ENCODE measurements at regions not wholly inside any gene's neighbourhood (a gene's known extent, or its start where the extent isn't known, plus 50 kb on each side); places are given as distances from the start of the nearest gene placed in this dataset.

- H3K36me3 ChIP-seq (replicated peaks; ENCODE audit: insufficient read depth, low read depth), result no peaks in the 10 kb centered on the region
- no peak overlapping the region for H3K4me3 ChIP-seq
- H3K9me2 ChIP-seq (replicated peaks; ENCODE audit: insufficient read depth), result no peaks in the 10 kb centered on the region
- TF ChIP-seq CTCF (IDR thresholded peaks at IDR 0.05; ENCODE audit: poor library complexity) (no peak), EZH2 (IDR thresholded peaks at IDR 0.05; ENCODE audit: borderline replicate concordance) (no peak), EZH2phosphoT487 (IDR thresholded peaks at IDR 0.05; ENCODE audit: low read depth, severe bottlenecking, unreplicated experiment) (no peak)
- no peaks in the 10 kb centered on the region for H4K20me1 ChIP-seq (ENCODE audit: insufficient read depth, poor library complexity, severe bottlenecking)
- no peak for DNase-seq (ENCODE audit: low spot score)
- no peaks in the 10 kb centered on the region for H3K4me1 ChIP-seq (ENCODE audit: insufficient read depth)
- no peak overlapping the region for H3K4me2 ChIP-seq
- no peak overlapping the region for H2AFZ ChIP-seq
- H3K27me3 ChIP-seq, result no peaks in the 10 kb centered on the region
- 91% methylated on average over 6 of the region's 6 CpGs for WGBS (ENCODE audit: low lambda C conversion rate, missing lambda C conversion rate)
- H3K79me2 ChIP-seq, result no peaks in the 10 kb centered on the region
- H3K27ac ChIP-seq, result no peak overlapping the region
- peaks cover 10% of the 10 kb centered on the region for H3K9me3 ChIP-seq (ENCODE audit: low read depth)
These were observed 50.4 kb upstream of the RNF32 start for GRCh38 chr7:156590212-156590611.

- TF ChIP-seq CTCF (IDR thresholded peaks at IDR 0.05; ENCODE audit: poor library complexity) (no peak), EZH2 (IDR thresholded peaks at IDR 0.05; ENCODE audit: borderline replicate concordance) (no peak), EZH2phosphoT487 (IDR thresholded peaks at IDR 0.05; ENCODE audit: low read depth, severe bottlenecking, unreplicated experiment) (no peak)
- WGBS (ENCODE audit: low lambda C conversion rate, missing lambda C conversion rate), result 91% methylated on average over 2 of the region's 2 CpGs
- no peaks in the 10 kb centered on the region for H3K4me1 ChIP-seq (ENCODE audit: insufficient read depth)
- no peak overlapping the region for H3K4me3 ChIP-seq
- H2AFZ ChIP-seq, result no peak overlapping the region
- no peaks in the 10 kb centered on the region for H3K9me2 ChIP-seq (replicated peaks; ENCODE audit: insufficient read depth)
- no peaks in the 10 kb centered on the region for H3K79me2 ChIP-seq
- no peak for DNase-seq (ENCODE audit: low spot score)
- H3K9me3 ChIP-seq (ENCODE audit: low read depth), result peaks cover 10% of the 10 kb centered on the region
- no peaks in the 10 kb centered on the region for H4K20me1 ChIP-seq (ENCODE audit: insufficient read depth, poor library complexity, severe bottlenecking)
- H3K4me2 ChIP-seq, result no peak overlapping the region
- no peak overlapping the region for H3K27ac ChIP-seq
- no peaks in the 10 kb centered on the region for H3K36me3 ChIP-seq (replicated peaks; ENCODE audit: insufficient read depth, low read depth)
- no peaks in the 10 kb centered on the region for H3K27me3 ChIP-seq
These were observed 50.8 kb upstream of the RNF32 start for GRCh38 chr7:156589808-156590207.

DNA sequence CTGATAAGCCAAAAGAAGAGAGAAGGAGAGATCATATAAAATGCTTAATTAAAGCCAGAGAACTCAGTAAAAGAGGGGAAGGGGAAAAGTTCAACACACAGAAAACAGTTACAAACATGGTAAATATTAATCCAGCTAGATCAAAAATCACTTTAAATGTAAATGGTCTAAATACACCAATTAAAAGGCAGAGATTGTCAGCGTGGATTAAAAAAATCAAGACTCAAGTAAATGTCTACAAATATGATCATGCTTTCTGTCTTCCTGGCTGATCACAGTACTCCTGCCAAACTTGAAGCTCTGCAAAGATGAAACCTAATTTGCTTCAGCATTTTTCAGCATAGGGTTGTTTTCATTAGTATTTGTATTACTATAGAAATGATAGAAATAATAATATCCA, 54.6 kb upstream of the RNF32 start:
- Histone ChIP-seq H3K4me1 (ENCODE audit: insufficient read depth) (no peaks in the 10 kb centered on the region), H4K20me1 (ENCODE audit: insufficient read depth, poor library complexity, severe bottlenecking) (no peaks in the 10 kb centered on the region), H3K9me3 (ENCODE audit: low read depth) (peaks cover 10% of the 10 kb centered on the region), H3K27me3 (no peaks in the 10 kb centered on the region), H2AFZ (no peak overlapping the region), H3K4me2 (no peak overlapping the region), H3K36me3 (replicated peaks; ENCODE audit: insufficient read depth, low read depth) (no peaks in the 10 kb centered on the region), H3K9me2 (replicated peaks; ENCODE audit: insufficient read depth) (no peaks in the 10 kb centered on the region), H3K27ac (no peak overlapping the region), H3K79me2 (no peaks in the 10 kb centered on the region), H3K4me3 (no peak overlapping the region)
- TF ChIP-seq EZH2 (IDR thresholded peaks at IDR 0.05; ENCODE audit: borderline replicate concordance) (no peak), EZH2phosphoT487 (IDR thresholded peaks at IDR 0.05; ENCODE audit: low read depth, severe bottlenecking, unreplicated experiment) (no peak), CTCF (IDR thresholded peaks at IDR 0.05; ENCODE audit: poor library complexity) (no peak)
- WGBS (ENCODE audit: low lambda C conversion rate, missing lambda C conversion rate), result 90% methylated on average over 1 of the region's 1 CpG
- no peak for DNase-seq (ENCODE audit: low spot score)

All from hepatocyte (in vitro differentiated cells).